Prostate gland (tissue), 2 donors: ENCODE measurements at regions not wholly inside any gene's neighbourhood (a gene's known extent, or its start where the extent isn't known, plus 50 kb on each side); places are given as distances from the start of the nearest gene placed in this dataset.

Experiments
- POLR2A ChIP-seq: fragments of 450-650 bp; IDR thresholded peaks from one replicate; pipeline ENCODE4 v1.6.1; 2016; ENCODE audit warnings: antibody characterized with exemption, mild to moderate bottlenecking
- TF ChIP-seq, protein P1 (sequence below), 4 experiments: fragments of 200-600 bp in 2 of 4; fragments of 450-650 bp in 2 of 4; sonication (generic) in 2 of 4; IDR thresholded peaks; 1 replicate in 3 of 4; 2 replicates in 1 of 4; pipeline ENCODE4 v1.5.1; 2016 to 2019; ENCODE audit warnings: antibody characterized with exemption in 4 of 4, mild to moderate bottlenecking in 2 of 4, moderate library complexity in 2 of 4

DNA sequence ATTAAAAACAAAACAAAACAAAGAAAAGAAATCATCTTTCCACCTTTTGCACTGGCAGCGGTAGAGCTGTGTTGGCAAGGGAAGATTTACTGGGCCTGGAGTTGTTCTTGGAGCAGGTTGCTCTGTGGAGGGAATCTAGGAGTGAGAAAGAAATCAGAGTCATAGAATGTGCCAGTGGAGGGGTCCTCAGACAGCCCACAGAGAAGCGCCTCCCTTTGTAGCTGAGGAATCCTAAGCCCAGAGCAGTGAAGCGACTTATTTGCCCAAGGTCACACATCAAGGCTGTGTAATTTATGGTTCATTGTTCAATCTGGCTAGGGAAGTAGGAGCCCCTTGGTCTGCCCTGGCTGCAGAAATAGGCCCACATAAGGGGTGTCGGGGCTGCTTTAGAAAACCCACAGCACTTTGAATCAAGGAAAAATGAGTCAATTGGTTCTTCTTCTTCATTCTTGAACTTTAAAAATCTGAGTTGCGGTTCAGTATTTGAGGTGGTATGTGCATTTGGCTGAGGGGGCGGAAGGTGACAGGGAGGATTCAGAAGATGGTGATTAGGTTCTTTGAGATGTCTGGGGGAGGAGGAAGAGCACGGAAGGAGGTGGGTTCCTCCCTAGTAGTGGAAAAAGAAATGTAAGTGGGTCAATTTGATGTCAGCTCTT is 253.7 kb downstream of the PTEN start:
- TF ChIP-seq, protein P1, sequence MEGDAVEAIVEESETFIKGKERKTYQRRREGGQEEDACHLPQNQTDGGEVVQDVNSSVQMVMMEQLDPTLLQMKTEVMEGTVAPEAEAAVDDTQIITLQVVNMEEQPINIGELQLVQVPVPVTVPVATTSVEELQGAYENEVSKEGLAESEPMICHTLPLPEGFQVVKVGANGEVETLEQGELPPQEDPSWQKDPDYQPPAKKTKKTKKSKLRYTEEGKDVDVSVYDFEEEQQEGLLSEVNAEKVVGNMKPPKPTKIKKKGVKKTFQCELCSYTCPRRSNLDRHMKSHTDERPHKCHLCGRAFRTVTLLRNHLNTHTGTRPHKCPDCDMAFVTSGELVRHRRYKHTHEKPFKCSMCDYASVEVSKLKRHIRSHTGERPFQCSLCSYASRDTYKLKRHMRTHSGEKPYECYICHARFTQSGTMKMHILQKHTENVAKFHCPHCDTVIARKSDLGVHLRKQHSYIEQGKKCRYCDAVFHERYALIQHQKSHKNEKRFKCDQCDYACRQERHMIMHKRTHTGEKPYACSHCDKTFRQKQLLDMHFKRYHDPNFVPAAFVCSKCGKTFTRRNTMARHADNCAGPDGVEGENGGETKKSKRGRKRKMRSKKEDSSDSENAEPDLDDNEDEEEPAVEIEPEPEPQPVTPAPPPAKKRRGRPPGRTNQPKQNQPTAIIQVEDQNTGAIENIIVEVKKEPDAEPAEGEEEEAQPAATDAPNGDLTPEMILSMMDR (IDR thresholded peaks at IDR 0.05) = no peak
- no peak for TF ChIP-seq POLR2A
